GM23338 (cell line): ENCODE measurements at regions not wholly inside any gene's neighbourhood (a gene's known extent, or its start where the extent isn't known, plus 50 kb on each side); places are given as distances from the start of the nearest gene placed in this dataset.

Experiments
- CREB1 ChIP-seq: fragments of 250-450 bp; sonication (Bioruptor Pico); IDR thresholded peaks from 2 replicates; pipeline ENCODE4 v1.5.0; 2020; ENCODE audit warnings: low read depth, mild to moderate bottlenecking, moderate library complexity
- CTCF ChIP-seq, 2 experiments: fragments of 200-600 bp in 1 of 2; sonication (generic) in 1 of 2; conservative IDR thresholded peaks; 2 replicates each; pipeline versions ENCODE4 v1.5.1 to v1.6.1; 2016 to 2017; ENCODE audit warnings: antibody characterized with exemption in 2 of 2, low read depth in 2 of 2, mild to moderate bottlenecking in 2 of 2, moderate library complexity in 1 of 2
- ETS1 ChIP-seq: IDR thresholded peaks from 2 replicates; pipeline ENCODE4 v1.6.1; 2016; ENCODE audit warnings: antibody characterized with exemption
- EZH2 ChIP-seq: fragments of 200-600 bp; sonication (generic); IDR thresholded peaks from one replicate; pipeline ENCODE4 v1.8.0; 2017; ENCODE audit warnings: antibody characterized with exemption, mild to moderate bottlenecking, low read depth; ENCODE audit not compliant: unreplicated experiment
- EZH2phosphoT487 ChIP-seq: fragments of 200-600 bp; sonication (generic); IDR thresholded peaks from one replicate; pipeline ENCODE4 v1.8.1; 2018; ENCODE audit warnings: antibody characterized with exemption; ENCODE audit not compliant: unreplicated experiment
- NANOG ChIP-seq: IDR thresholded peaks from 2 replicates; pipeline ENCODE4 v1.6.1; 2016; ENCODE audit warnings: antibody characterized with exemption, borderline replicate concordance
- POLR2AphosphoS5 ChIP-seq: IDR thresholded peaks from 2 replicates; pipeline ENCODE4 v1.6.1; 2016; ENCODE audit warnings: antibody characterized with exemption, low read depth
- REST ChIP-seq: IDR thresholded peaks from one replicate; pipeline ENCODE4 v1.6.1; 2018; ENCODE audit warnings: antibody characterized with exemption; ENCODE audit not compliant: unreplicated experiment
- ZNF462 ChIP-seq: fragments of 250-450 bp; sonication (Bioruptor Pico); IDR thresholded peaks from 2 replicates; pipeline ENCODE4 v1.5.0; 2020; ENCODE audit warnings: mild to moderate bottlenecking, moderate library complexity

- TF ChIP-seq CTCF (conservative IDR thresholded peaks at IDR 0.05; ENCODE audit: low read depth in 2 of 2) (no peak), EZH2 (no peak), REST (no peak), POLR2AphosphoS5 (no peak), EZH2phosphoT487 (no peak), ETS1 (no peak), CREB1 (no peak), NANOG (no peak), ZNF462 (no peak)
Observed at GRCh38 chr20:19114410-19114809, 98.0 kb upstream of the SLC24A3 start.
